B cell (primary cell): ENCODE measurements at regions not wholly inside any gene's neighbourhood (a gene's known extent, or its start where the extent isn't known, plus 50 kb on each side); places are given as distances from the start of the nearest gene placed in this dataset.

Experiments used
- ATAC-seq: fragments of 200-7000 bp; cut with Tn5 transposase; one replicate; pipeline ENCODE4 v1.10.0; 2021; ENCODE audit warnings: low read depth, mild to moderate bottlenecking, moderate number of reproducible peaks, moderate library complexity
- CTCF ChIA-PET: fragments of 350-600 bp; sonication (Branson Sonifier 250); formaldehyde crosslinking; loops from one replicate; lab custom pipeline; 2021; ENCODE audit warnings: antibody characterized with exemption, inconsistent platforms; lab: Charles Lee
- POLR2A ChIA-PET: fragments of 350-600 bp; sonication (Branson Sonifier 250); formaldehyde crosslinking; loops from one replicate; lab custom pipeline; 2021; ENCODE audit warnings: antibody characterized with exemption; lab: Charles Lee
- DNase-seq: peaks from one replicate; pipeline ENCODE4 v3.0.0; 2013
- H2AFZ ChIP-seq: 2 replicates; pipeline ENCODE4 v1.6.1; 2012; ENCODE audit warnings: mild to moderate bottlenecking, low read depth, low read length; ENCODE audit not compliant: insufficient read depth, poor library complexity, severe bottlenecking
- H3K27ac ChIP-seq, 2 donors: 1 replicate in 1 of 2; 2 replicates in 1 of 2; pipeline ENCODE4 v1.5.1; 2012 to 2013; ENCODE audit warnings: low read length in 2 of 2, mild to moderate bottlenecking in 2 of 2, moderate library complexity in 1 of 2
- H3K27me3 ChIP-seq, 4 experiments: fragments of 200-600 bp in 1 of 4; sonication (generic) in 1 of 4; replicated peaks in 1 of 4; 1 replicate in 2 of 4; 2 replicates in 2 of 4; pipeline versions ENCODE4 v1.6.1 to v1.7.0; 2013 to 2016; ENCODE audit warnings: low read length in 3 of 4, mild to moderate bottlenecking in 2 of 4, mixed read lengths in 1 of 4, moderate library complexity in 1 of 4; ENCODE audit not compliant: insufficient read depth in 4 of 4, control insufficient read depth in 3 of 4; ENCODE audit errors: control extremely low read depth in 1 of 4
- H3K36me3 ChIP-seq, 2 experiments: replicated peaks in 1 of 2; 1 replicate in 1 of 2; 2 replicates in 1 of 2; pipeline versions ENCODE4 v1.6.1 to v1.7.1; 2013; ENCODE audit warnings: low read length in 1 of 2; ENCODE audit not compliant: insufficient read depth in 2 of 2, control insufficient read depth in 1 of 2; ENCODE audit errors: control extremely low read depth in 1 of 2, extremely low read depth in 1 of 2
- H3K4me1 ChIP-seq, 2 donors: fragments of 200-600 bp in 1 of 2; sonication (generic) in 1 of 2; 1 replicate in 1 of 2; 2 replicates in 1 of 2; pipeline versions ENCODE4 v1.5.1 to v1.6.1; 2013 to 2017; ENCODE audit warnings: low read length in 2 of 2; ENCODE audit not compliant: control insufficient read depth in 2 of 2, insufficient read depth in 2 of 2
- H3K4me2 ChIP-seq: replicated peaks from 2 replicates; pipeline ENCODE3; 2012; ENCODE audit warnings: mild to moderate bottlenecking, low read depth, low read length; ENCODE audit not compliant: poor library complexity, severe bottlenecking
- H3K4me3 ChIP-seq, 5 experiments: fragments of 200-600 bp in 1 of 5; sonication (generic) in 1 of 5; 1 replicate in 3 of 5; 2 replicates in 2 of 5; pipeline versions ENCODE4 v1.5.1 to v1.7.0; 2011 to 2016; ENCODE audit warnings: low read length in 4 of 5, mild to moderate bottlenecking in 4 of 5, low read depth in 2 of 5, control low read depth in 1 of 5, moderate library complexity in 1 of 5; ENCODE audit not compliant: insufficient read depth in 1 of 5; ENCODE audit errors: control extremely low read depth in 1 of 5, extremely low read depth in 1 of 5
- H3K79me2 ChIP-seq: fragments of 200-600 bp; sonication (generic); one replicate; pipeline ENCODE4 v1.6.0; 2016; ENCODE audit warnings: low read length; ENCODE audit not compliant: control insufficient read depth, insufficient read depth
- H3K9ac ChIP-seq: fragments of 200-600 bp; sonication (generic); 2 replicates; pipeline ENCODE4 v1.6.1; 2017; ENCODE audit warnings: mild to moderate bottlenecking, low read length, moderate library complexity
- H3K9me3 ChIP-seq, 3 donors: one replicate each; pipeline versions ENCODE4 v1.6.1 to v1.7.1; 2013; ENCODE audit warnings: low read length in 2 of 3; ENCODE audit not compliant: control insufficient read depth in 2 of 3, insufficient read depth in 1 of 3; ENCODE audit errors: control extremely low read depth in 1 of 3
- H4K20me1 ChIP-seq: 2 replicates; pipeline ENCODE4 v1.6.0; 2012; ENCODE audit warnings: mild to moderate bottlenecking, low read length; ENCODE audit not compliant: insufficient read depth, control insufficient read depth, poor library complexity, severe bottlenecking
- H3K27ac Mint-ChIP-seq: one replicate; pipeline ENCODE4 v1.8.0; 2021; ENCODE audit warnings: mixed read lengths
- H3K27me3 Mint-ChIP-seq: one replicate; pipeline ENCODE4 v1.8.0; 2021; ENCODE audit warnings: mixed read lengths
- H3K4me1 Mint-ChIP-seq: one replicate; pipeline ENCODE4 v1.8.0; 2021; ENCODE audit warnings: mixed read lengths
- H3K4me3 Mint-ChIP-seq: one replicate; pipeline ENCODE4 v1.8.0; 2021; ENCODE audit warnings: mixed read lengths
- H3K9me3 Mint-ChIP-seq: one replicate; pipeline ENCODE4 v1.8.0; 2022; ENCODE audit warnings: mixed read lengths; ENCODE audit not compliant: insufficient read depth
- EZH2 ChIP-seq: IDR thresholded peaks from 2 replicates; pipeline ENCODE4 v1.6.1; 2012; ENCODE audit warnings: borderline replicate concordance, low read depth, mild to moderate bottlenecking, moderate library complexity, low read length; ENCODE audit not compliant: insufficient read depth, poor library complexity, severe bottlenecking
- WGBS: methylation state at CpG from one replicate; pipeline ENCODE4 v1.1.5; 2013; ENCODE audit warnings: missing lambda C conversion rate; ENCODE audit not compliant: insufficient coverage; 5-methylcytosine and 5-hydroxymethylcytosine counted together
- intact Hi-C: fragments of 100-400 bp; cut with micrococcal nuclease; formaldehyde crosslinking; loops from one replicate; pipeline ENCODE4 v1.10.0; 2022
- TF ChIP-seq, protein P1 (sequence below): fragments of 200-600 bp; IDR thresholded peaks from one replicate; pipeline ENCODE4 v1.8.0; 2022; ENCODE audit warnings: antibody characterized with exemption, mild to moderate bottlenecking

DNA sequence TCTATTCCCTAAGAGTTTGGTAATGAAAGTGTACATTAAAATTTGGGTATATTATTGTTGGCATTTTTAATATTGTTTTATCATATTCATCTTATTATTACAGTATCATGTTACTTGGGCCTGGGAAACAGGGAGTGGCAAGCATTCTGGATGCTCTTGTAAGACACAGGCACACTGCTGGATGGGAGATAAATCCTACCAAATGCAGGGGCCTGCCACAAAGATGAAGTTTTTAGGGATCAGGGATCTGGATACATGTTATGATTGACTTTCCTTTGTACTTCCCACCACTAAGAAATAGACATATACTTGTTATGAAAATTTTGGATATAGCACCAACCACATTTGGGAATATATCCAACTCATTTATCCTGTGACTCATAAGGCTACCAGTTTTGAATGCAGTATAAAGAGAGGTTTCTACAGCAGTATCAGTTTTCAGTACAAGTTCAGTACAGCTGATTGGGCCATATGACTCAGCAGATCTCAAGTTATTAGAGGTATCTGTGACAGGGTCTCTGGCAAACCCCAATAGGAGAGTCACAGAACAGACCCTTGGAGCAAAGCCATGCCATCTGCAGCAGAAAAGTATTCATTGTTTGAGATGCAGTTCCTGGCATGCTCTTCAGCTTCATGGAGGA lies 360.1 kb downstream of the DMAC1 start:
- Mint-ChIP-seq H3K4me1 (no peaks in the 10 kb centered on the region), H3K4me3 (no peak overlapping the region), H3K27ac (no peak overlapping the region), H3K27me3 (peaks cover 9% of the 10 kb centered on the region), H3K9me3 (no peaks in the 10 kb centered on the region)
- no peaks in the 10 kb centered on the region for H3K27me3 ChIP-seq
- H3K4me1 ChIP-seq = no peaks in the 10 kb centered on the region
- no peak for ATAC-seq
- H3K4me3 ChIP-seq = no peak overlapping the region
- H3K36me3 ChIP-seq = no peaks in the 10 kb centered on the region
- no peaks in the 10 kb centered on the region for H3K79me2 ChIP-seq
- intact Hi-C loops = no loop called here
- H3K9me3 ChIP-seq = no peaks in the 10 kb centered on the region
- no peak for TF ChIP-seq EZH2
- TF ChIP-seq, protein P1, sequence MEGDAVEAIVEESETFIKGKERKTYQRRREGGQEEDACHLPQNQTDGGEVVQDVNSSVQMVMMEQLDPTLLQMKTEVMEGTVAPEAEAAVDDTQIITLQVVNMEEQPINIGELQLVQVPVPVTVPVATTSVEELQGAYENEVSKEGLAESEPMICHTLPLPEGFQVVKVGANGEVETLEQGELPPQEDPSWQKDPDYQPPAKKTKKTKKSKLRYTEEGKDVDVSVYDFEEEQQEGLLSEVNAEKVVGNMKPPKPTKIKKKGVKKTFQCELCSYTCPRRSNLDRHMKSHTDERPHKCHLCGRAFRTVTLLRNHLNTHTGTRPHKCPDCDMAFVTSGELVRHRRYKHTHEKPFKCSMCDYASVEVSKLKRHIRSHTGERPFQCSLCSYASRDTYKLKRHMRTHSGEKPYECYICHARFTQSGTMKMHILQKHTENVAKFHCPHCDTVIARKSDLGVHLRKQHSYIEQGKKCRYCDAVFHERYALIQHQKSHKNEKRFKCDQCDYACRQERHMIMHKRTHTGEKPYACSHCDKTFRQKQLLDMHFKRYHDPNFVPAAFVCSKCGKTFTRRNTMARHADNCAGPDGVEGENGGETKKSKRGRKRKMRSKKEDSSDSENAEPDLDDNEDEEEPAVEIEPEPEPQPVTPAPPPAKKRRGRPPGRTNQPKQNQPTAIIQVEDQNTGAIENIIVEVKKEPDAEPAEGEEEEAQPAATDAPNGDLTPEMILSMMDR = no peak
- no peaks in the 10 kb centered on the region for H4K20me1 ChIP-seq
- no peak overlapping the region for H3K27ac ChIP-seq
- H2AFZ ChIP-seq = no peak overlapping the region
- ChIA-PET CTCF (no interaction called here), POLR2A (no interaction called here)
- DNase-seq = no peak
- H3K9ac ChIP-seq = no peak overlapping the region
- no peak overlapping the region for H3K4me2 ChIP-seq

DNA sequence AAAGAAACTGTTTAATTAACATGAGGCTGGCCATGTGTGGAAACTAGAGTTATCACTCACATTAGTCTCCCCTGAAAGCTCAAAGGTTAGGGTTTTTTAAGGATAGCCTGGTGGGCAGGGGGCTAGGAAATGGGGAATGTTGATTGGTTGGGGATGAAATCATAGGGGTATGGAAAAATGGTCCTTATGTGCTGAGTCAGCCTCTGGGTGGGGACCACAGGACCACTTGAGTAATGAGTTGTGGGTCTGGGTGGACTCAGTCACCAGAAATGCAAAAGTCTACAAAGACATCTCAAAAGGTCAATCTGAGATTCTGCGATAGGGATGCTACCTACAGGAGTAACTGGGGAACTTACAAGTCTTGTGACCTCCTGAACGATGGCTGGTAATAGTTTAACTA lies 362.8 kb downstream of the DMAC1 start:
- H4K20me1 ChIP-seq = no peaks in the 10 kb centered on the region

More for the DNA sequence above, 362.8 kb downstream of the DMAC1 start:
- intact Hi-C loops = no loop called here
- Histone ChIP-seq H3K27me3 (no peaks in the 10 kb centered on the region), H3K4me3 (no peak overlapping the region), H3K9ac (no peak overlapping the region), H3K9me3 (peaks cover 0 to 11% (median 6%) of the 10 kb centered on the region in 3 donors), H3K4me1 (no peaks in the 10 kb centered on the region), H3K27ac (no peak overlapping the region), H3K4me2 (no peak overlapping the region), H2AFZ (no peak overlapping the region), H3K36me3 (no peaks in the 10 kb centered on the region), H3K79me2 (no peaks in the 10 kb centered on the region)
- no peak overlapping the region for H3K4me3 Mint-ChIP-seq
- no peaks in the 10 kb centered on the region for H3K4me1 Mint-ChIP-seq
- TF ChIP-seq, protein P1 = no peak
- TF ChIP-seq EZH2 = no peak
- no peak overlapping the region for H3K27ac Mint-ChIP-seq
- peaks cover 7% of the 10 kb centered on the region for H3K9me3 Mint-ChIP-seq
- ChIA-PET POLR2A (no interaction called here), CTCF (no interaction called here)
- peaks cover 3% of the 10 kb centered on the region for H3K27me3 Mint-ChIP-seq
- DNase-seq (no peak), ATAC-seq (no peak)
- 100% methylated on average over 2 of the region's 2 CpGs for WGBS
